ENCODE measurements at regions not wholly inside any gene's neighbourhood (a gene's known extent, or its start where the extent isn't known, plus 50 kb on each side); places are given as distances from the start of the nearest gene placed in this dataset.

DNA sequence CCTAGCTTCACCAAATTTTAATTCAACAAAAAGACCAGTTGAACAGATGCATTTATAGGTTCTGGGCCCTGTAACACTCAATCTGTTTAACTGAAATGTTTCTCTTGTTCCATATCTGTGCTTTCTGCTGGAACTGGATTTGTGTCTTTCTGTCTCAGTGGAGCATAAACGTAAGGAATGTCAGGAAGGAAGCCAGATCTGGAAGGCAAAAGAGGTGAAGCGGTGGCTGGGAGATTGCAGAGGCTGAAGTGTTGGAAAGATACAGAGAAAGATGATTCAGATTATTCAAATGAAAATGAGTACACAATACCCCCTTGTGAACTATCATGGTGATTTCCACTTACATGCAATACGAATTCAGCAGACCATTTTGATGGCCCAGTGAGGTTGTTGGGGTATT lies 406.8 kb downstream of the BRINP1 start:
- Histone ChIP-seq H3K27ac (ENCODE audit: control insufficient read depth, insufficient read depth, low read length) (no peak overlapping the region), H3K4me2 (ENCODE audit: control insufficient read depth, extremely low read depth, insufficient read depth, low read depth, low read length) (no peak overlapping the region), H3K4me3 (ENCODE audit: control insufficient read depth in 2 of 3, extremely low read depth in 1 of 3, insufficient read depth in 2 of 3, low read depth in 1 of 3, low read length in 3 of 3) (no peak overlapping the region), H3K9ac (ENCODE audit: control insufficient read depth, extremely low read depth, insufficient read depth, low read length) (no peak overlapping the region), H3K36me3 (ENCODE audit: control insufficient read depth in 2 of 2, extremely low read depth in 1 of 2, insufficient read depth in 2 of 2, low read length in 2 of 2) (no peaks in the 10 kb centered on the region), H3K79me2 (ENCODE audit: control insufficient read depth, insufficient read depth, low read length) (no peaks in the 10 kb centered on the region), H3K9me3 (ENCODE audit: control insufficient read depth, low read depth, low read length) (no peaks in the 10 kb centered on the region), H4K20me1 (ENCODE audit: control insufficient read depth, extremely low read depth, insufficient read depth, low read length) (no peaks in the 10 kb centered on the region), H3K27me3 (ENCODE audit: control insufficient read depth, extremely low read depth, insufficient read depth, low read length) (no peaks in the 10 kb centered on the region), H2AFZ (ENCODE audit: control insufficient read depth, low read length) (no peak overlapping the region), H3K9me1 (ENCODE audit: control insufficient read depth, extremely low read depth, insufficient read depth, low read length) (no peaks in the 10 kb centered on the region), H3K4me1 (ENCODE audit: control insufficient read depth, extremely low read depth, insufficient read depth, low read length) (no peaks in the 10 kb centered on the region)
- dilution Hi-C loops (cut with MboI; ENCODE audit: extremely low pct_ligation_motif_present, low sequenced_read_pairs): no loop called here
- TF ChIP-seq EZH2 (IDR thresholded peaks at IDR 0.05; ENCODE audit: low read length): no peak
- TF ChIP-seq, protein P1, sequence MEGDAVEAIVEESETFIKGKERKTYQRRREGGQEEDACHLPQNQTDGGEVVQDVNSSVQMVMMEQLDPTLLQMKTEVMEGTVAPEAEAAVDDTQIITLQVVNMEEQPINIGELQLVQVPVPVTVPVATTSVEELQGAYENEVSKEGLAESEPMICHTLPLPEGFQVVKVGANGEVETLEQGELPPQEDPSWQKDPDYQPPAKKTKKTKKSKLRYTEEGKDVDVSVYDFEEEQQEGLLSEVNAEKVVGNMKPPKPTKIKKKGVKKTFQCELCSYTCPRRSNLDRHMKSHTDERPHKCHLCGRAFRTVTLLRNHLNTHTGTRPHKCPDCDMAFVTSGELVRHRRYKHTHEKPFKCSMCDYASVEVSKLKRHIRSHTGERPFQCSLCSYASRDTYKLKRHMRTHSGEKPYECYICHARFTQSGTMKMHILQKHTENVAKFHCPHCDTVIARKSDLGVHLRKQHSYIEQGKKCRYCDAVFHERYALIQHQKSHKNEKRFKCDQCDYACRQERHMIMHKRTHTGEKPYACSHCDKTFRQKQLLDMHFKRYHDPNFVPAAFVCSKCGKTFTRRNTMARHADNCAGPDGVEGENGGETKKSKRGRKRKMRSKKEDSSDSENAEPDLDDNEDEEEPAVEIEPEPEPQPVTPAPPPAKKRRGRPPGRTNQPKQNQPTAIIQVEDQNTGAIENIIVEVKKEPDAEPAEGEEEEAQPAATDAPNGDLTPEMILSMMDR (optimal IDR thresholded peaks at IDR 0.05 in 1 of 3, IDR thresholded peaks at IDR 0.05 in 1 of 3, conservative IDR thresholded peaks at IDR 0.05 in 1 of 3; ENCODE audit: extremely low read depth in 1 of 3, insufficient read depth in 2 of 3, low read length in 3 of 3): no peak
- FAIRE-seq (no peak), DNase-seq (ENCODE audit: low read depth, low spot score) (no peak)

DNA sequence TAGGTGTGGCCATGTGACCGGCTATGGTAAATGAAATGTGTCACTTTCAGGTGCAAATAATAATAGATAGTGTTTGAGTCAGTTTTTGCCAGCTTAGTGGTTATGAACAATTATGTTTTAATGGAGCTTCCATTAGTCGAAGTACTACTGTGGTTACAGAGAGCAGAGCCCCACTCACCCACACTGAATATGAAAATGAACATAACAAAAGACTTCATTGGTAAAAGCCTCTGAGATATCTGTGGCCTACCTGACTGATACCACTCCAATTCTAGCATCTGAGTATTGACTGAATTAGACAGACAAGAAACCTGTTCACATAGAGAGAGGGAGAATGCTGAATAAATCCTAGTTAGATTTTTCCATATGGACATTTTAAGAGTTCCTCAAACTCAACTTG lies 405.6 kb downstream of the BRINP1 start:
- no peaks in the 10 kb centered on the region for H3K9me1 ChIP-seq (ENCODE audit: control insufficient read depth, extremely low read depth, insufficient read depth, low read length)
- no peak overlapping the region for H2AFZ ChIP-seq (ENCODE audit: control insufficient read depth, low read length)
- no peaks in the 10 kb centered on the region for H3K4me1 ChIP-seq (ENCODE audit: control insufficient read depth, extremely low read depth, insufficient read depth, low read length)
- H3K27ac ChIP-seq (ENCODE audit: control insufficient read depth, insufficient read depth, low read length): no peak overlapping the region
- no peaks in the 10 kb centered on the region for H3K27me3 ChIP-seq (ENCODE audit: control insufficient read depth, extremely low read depth, insufficient read depth, low read length)
- H3K79me2 ChIP-seq (ENCODE audit: control insufficient read depth, insufficient read depth, low read length): no peaks in the 10 kb centered on the region
- no peak overlapping the region for H3K9ac ChIP-seq (ENCODE audit: control insufficient read depth, extremely low read depth, insufficient read depth, low read length)
- FAIRE-seq (no peak), DNase-seq (ENCODE audit: low read depth, low spot score) (no peak)
- no peaks in the 10 kb centered on the region for H3K9me3 ChIP-seq (ENCODE audit: control insufficient read depth, low read depth, low read length)
- no peak for TF ChIP-seq EZH2 (IDR thresholded peaks at IDR 0.05; ENCODE audit: low read length)
- TF ChIP-seq, protein P1 (optimal IDR thresholded peaks at IDR 0.05 in 1 of 3, IDR thresholded peaks at IDR 0.05 in 1 of 3, conservative IDR thresholded peaks at IDR 0.05 in 1 of 3; ENCODE audit: extremely low read depth in 1 of 3, insufficient read depth in 2 of 3, low read length in 3 of 3): no peak
- no peaks in the 10 kb centered on the region for H4K20me1 ChIP-seq (ENCODE audit: control insufficient read depth, extremely low read depth, insufficient read depth, low read length)
- H3K4me2 ChIP-seq (ENCODE audit: control insufficient read depth, extremely low read depth, insufficient read depth, low read depth, low read length): no peak overlapping the region
- no peaks in the 10 kb centered on the region for H3K36me3 ChIP-seq (ENCODE audit: control insufficient read depth in 2 of 2, extremely low read depth in 1 of 2, insufficient read depth in 2 of 2, low read length in 2 of 2)
- dilution Hi-C loops (cut with MboI; ENCODE audit: extremely low pct_ligation_motif_present, low sequenced_read_pairs): no loop called here
- no peak overlapping the region for H3K4me3 ChIP-seq (ENCODE audit: control insufficient read depth in 2 of 3, extremely low read depth in 1 of 3, insufficient read depth in 2 of 3, low read depth in 1 of 3, low read length in 3 of 3)
